ENCODE measurements at regions not wholly inside any gene's neighbourhood (a gene's known extent, or its start where the extent isn't known, plus 50 kb on each side); places are given as distances from the start of the nearest gene placed in this dataset.

- Histone ChIP-seq H3K9me3 (ENCODE audit: insufficient read depth, low read length) (no peaks in the 10 kb centered on the region), H3K36me3 (ENCODE audit: low read length) (no peaks in the 10 kb centered on the region), H4K20me1 (ENCODE audit: low read depth, low read length) (no peaks in the 10 kb centered on the region), H2AFZ (ENCODE audit: low read depth, low read length, severe bottlenecking) (no peak overlapping the region), H3F3A (ENCODE audit: insufficient read depth) (no peaks in the 10 kb centered on the region), H3K4me3 (ENCODE audit: insufficient read depth, low read length, poor library complexity, severe bottlenecking) (no peak overlapping the region), H3K9me2 (replicated peaks; ENCODE audit: insufficient read depth, low read length) (no peaks in the 10 kb centered on the region), H3K79me2 (ENCODE audit: insufficient read depth, low read length) (no peaks in the 10 kb centered on the region), H3K9ac (ENCODE audit: low read length) (no peak overlapping the region), H3K27ac (ENCODE audit: low read depth, low read length) (no peak overlapping the region), H3K27me3 (ENCODE audit: low read length) (0 out of 2 replicates have a peak, but pooled peaks cover 2% of the 10 kb centered on the region), H3K4me2 (ENCODE audit: low read depth, low read length, poor library complexity, severe bottlenecking) (no peak overlapping the region)
- no peak for TF ChIP-seq CTCF (IDR thresholded peaks at IDR 0.05; ENCODE audit: insufficient read depth, low read length, poor library complexity, severe bottlenecking)
- TF ChIP-seq EZH2phosphoT487 (conservative IDR thresholded peaks at IDR 0.05; ENCODE audit: low read length) = no peak
These were observed 181.6 kb downstream of the XPNPEP1 start for GRCh38 chr10:109741712-109742111.

- no peaks in the 10 kb centered on the region for H3K79me2 ChIP-seq (ENCODE audit: insufficient read depth, low read length)
- TF ChIP-seq CTCF (IDR thresholded peaks at IDR 0.05; ENCODE audit: insufficient read depth, low read length, poor library complexity, severe bottlenecking) (no peak), EZH2phosphoT487 (conservative IDR thresholded peaks at IDR 0.05; ENCODE audit: low read length) (no peak)
These were observed 182.9 kb downstream of the XPNPEP1 start for GRCh38 chr10:109740436-109740835.

GRCh38 chr10:109737626-109738025, 185.7 kb downstream of the XPNPEP1 start:
- Histone ChIP-seq H4K20me1 (ENCODE audit: low read depth, low read length) (no peaks in the 10 kb centered on the region), H3K27ac (ENCODE audit: low read depth, low read length) (no peak overlapping the region), H3K36me3 (ENCODE audit: low read length) (no peaks in the 10 kb centered on the region), H2AFZ (ENCODE audit: low read depth, low read length, severe bottlenecking) (no peak overlapping the region), H3F3A (ENCODE audit: insufficient read depth) (no peaks in the 10 kb centered on the region), H3K79me2 (ENCODE audit: insufficient read depth, low read length) (no peaks in the 10 kb centered on the region), H3K4me3 (ENCODE audit: insufficient read depth, low read length, poor library complexity, severe bottlenecking) (no peak overlapping the region), H3K4me2 (ENCODE audit: low read depth, low read length, poor library complexity, severe bottlenecking) (no peak overlapping the region), H3K9me2 (replicated peaks; ENCODE audit: insufficient read depth, low read length) (no peaks in the 10 kb centered on the region), H3K9ac (ENCODE audit: low read length) (no peak overlapping the region), H3K9me3 (ENCODE audit: insufficient read depth, low read length) (no peaks in the 10 kb centered on the region), H3K27me3 (ENCODE audit: low read length) (no peaks in the 10 kb centered on the region)
- TF ChIP-seq EZH2phosphoT487 (conservative IDR thresholded peaks at IDR 0.05; ENCODE audit: low read length) (no peak), CTCF (IDR thresholded peaks at IDR 0.05; ENCODE audit: insufficient read depth, low read length, poor library complexity, severe bottlenecking) (no peak)

More at GRCh38 chr10:109740436-109740835, 182.9 kb downstream of the XPNPEP1 start:
- Histone ChIP-seq H3K27me3 (ENCODE audit: low read length) (0 out of 2 replicates have a peak, but pooled peaks cover 2% of the 10 kb centered on the region), H3K9me2 (replicated peaks; ENCODE audit: insufficient read depth, low read length) (no peaks in the 10 kb centered on the region), H3K27ac (ENCODE audit: low read depth, low read length) (no peak overlapping the region), H3K4me3 (ENCODE audit: insufficient read depth, low read length, poor library complexity, severe bottlenecking) (no peak overlapping the region), H3K9ac (ENCODE audit: low read length) (no peak overlapping the region), H3K4me2 (ENCODE audit: low read depth, low read length, poor library complexity, severe bottlenecking) (no peak overlapping the region), H2AFZ (ENCODE audit: low read depth, low read length, severe bottlenecking) (no peak overlapping the region), H4K20me1 (ENCODE audit: low read depth, low read length) (no peaks in the 10 kb centered on the region), H3K36me3 (ENCODE audit: low read length) (no peaks in the 10 kb centered on the region), H3F3A (ENCODE audit: insufficient read depth) (no peaks in the 10 kb centered on the region), H3K9me3 (ENCODE audit: insufficient read depth, low read length) (no peaks in the 10 kb centered on the region)
